ENCODE measurements at regions not wholly inside any gene's neighbourhood (a gene's known extent, or its start where the extent isn't known, plus 50 kb on each side); places are given as distances from the start of the nearest gene placed in this dataset.

DNA sequence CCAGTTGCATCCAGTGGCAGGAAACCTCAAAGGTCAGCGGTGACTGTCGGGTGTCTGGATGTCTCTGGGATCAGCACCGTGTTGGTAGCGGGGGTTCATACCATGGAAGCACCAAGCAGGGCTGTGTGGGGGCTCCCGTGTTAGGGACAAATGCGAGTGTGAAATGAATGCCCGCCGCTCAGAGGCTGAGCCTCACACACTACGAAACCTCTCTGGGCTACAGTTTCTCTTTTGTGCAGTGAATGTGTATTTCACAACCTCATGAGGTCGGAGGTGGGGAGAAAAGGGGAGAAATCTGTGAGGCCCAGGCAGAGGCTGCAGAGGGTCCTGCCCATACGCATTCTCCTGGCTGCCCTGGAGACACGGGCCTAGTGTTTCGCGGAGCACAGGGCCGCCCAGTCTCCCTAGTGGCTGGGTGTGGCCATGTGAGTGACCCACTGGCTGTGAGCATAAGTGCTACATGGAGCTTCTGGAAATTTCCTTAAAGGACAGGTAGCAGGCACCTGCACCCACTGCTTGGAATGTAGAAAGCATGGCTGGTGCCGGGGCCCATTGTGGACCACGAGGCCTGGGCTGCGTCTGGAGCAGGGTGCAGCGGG lies 138.0 kb upstream of the GLI2 start:
- no peak for TF ChIP-seq POLR2A (IDR thresholded peaks at IDR 0.05)
- TF ChIP-seq, protein P1, sequence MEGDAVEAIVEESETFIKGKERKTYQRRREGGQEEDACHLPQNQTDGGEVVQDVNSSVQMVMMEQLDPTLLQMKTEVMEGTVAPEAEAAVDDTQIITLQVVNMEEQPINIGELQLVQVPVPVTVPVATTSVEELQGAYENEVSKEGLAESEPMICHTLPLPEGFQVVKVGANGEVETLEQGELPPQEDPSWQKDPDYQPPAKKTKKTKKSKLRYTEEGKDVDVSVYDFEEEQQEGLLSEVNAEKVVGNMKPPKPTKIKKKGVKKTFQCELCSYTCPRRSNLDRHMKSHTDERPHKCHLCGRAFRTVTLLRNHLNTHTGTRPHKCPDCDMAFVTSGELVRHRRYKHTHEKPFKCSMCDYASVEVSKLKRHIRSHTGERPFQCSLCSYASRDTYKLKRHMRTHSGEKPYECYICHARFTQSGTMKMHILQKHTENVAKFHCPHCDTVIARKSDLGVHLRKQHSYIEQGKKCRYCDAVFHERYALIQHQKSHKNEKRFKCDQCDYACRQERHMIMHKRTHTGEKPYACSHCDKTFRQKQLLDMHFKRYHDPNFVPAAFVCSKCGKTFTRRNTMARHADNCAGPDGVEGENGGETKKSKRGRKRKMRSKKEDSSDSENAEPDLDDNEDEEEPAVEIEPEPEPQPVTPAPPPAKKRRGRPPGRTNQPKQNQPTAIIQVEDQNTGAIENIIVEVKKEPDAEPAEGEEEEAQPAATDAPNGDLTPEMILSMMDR (IDR thresholded peaks at IDR 0.05) = no peak
